Effector memory CD8-positive, alpha-beta T cell (primary cell): ENCODE measurements at regions not wholly inside any gene's neighbourhood (a gene's known extent, or its start where the extent isn't known, plus 50 kb on each side); places are given as distances from the start of the nearest gene placed in this dataset.

ENCODE experiments used
- ATAC-seq: fragments of 150-1000 bp; cut with Tn5 transposase; replicated peaks from 2 replicates; pipeline ENCODE4 v1.10.0; 2021; ENCODE audit warnings: mild to moderate bottlenecking, moderate library complexity
- DNase-seq, 3 experiments: peaks; one replicate each; pipeline ENCODE4 v3.0.0; 2021
- H3K27ac Mint-ChIP-seq, 2 donors: one replicate each; pipeline ENCODE4 v1.8.0; 2022; ENCODE audit warnings: mild to moderate bottlenecking in 2 of 2, mixed read lengths in 2 of 2, moderate library complexity in 2 of 2
- H3K27me3 Mint-ChIP-seq, 2 donors: one replicate each; pipeline ENCODE4 v1.8.0; 2022; ENCODE audit warnings: mixed read lengths in 2 of 2
- H3K36me3 Mint-ChIP-seq: one replicate; pipeline ENCODE4 v1.8.0; 2022; ENCODE audit warnings: mild to moderate bottlenecking, moderate library complexity, mixed read lengths; ENCODE audit not compliant: insufficient read depth
- H3K4me1 Mint-ChIP-seq, 2 donors: one replicate each; pipeline ENCODE4 v1.8.0; 2022; ENCODE audit warnings: low read depth in 2 of 2, mixed read lengths in 2 of 2
- H3K4me3 Mint-ChIP-seq, 2 donors: one replicate each; pipeline ENCODE4 v1.8.0; 2022; ENCODE audit warnings: mild to moderate bottlenecking in 2 of 2, mixed read lengths in 2 of 2, moderate library complexity in 2 of 2
- H3K9me3 Mint-ChIP-seq, 2 donors: one replicate each; pipeline ENCODE4 v1.8.0; 2022; ENCODE audit warnings: mixed read lengths in 2 of 2

GRCh38 chr3:18149935-18150334, 275.2 kb downstream of the SATB1 start:
- DNase-seq (no peak), ATAC-seq (no peak)
- Mint-ChIP-seq H3K36me3 (no peaks in the 10 kb centered on the region), H3K4me3 (no peak overlapping the region), H3K27me3 (peaks cover 18 to 33% of the 10 kb centered on the region in 2 donors), H3K4me1 (no peaks in the 10 kb centered on the region), H3K9me3 (no peaks in the 10 kb centered on the region), H3K27ac (no peak overlapping the region)

GRCh38 chr3:18149386-18149785, 275.8 kb downstream of the SATB1 start:
- no peaks in the 10 kb centered on the region for H3K4me1 Mint-ChIP-seq
- no peak for DNase-seq
- no peaks in the 10 kb centered on the region for H3K9me3 Mint-ChIP-seq
- H3K4me3 Mint-ChIP-seq: no peak overlapping the region
- peaks cover 18 to 33% of the 10 kb centered on the region in 2 donors for H3K27me3 Mint-ChIP-seq
- no peak overlapping the region for H3K27ac Mint-ChIP-seq
- H3K36me3 Mint-ChIP-seq: no peaks in the 10 kb centered on the region
- no peak for ATAC-seq

- DNase-seq (no peak), ATAC-seq (no peak)
- no peaks in the 10 kb centered on the region for H3K4me1 Mint-ChIP-seq
- H3K9me3 Mint-ChIP-seq: no peaks in the 10 kb centered on the region
- no peaks in the 10 kb centered on the region for H3K36me3 Mint-ChIP-seq
- H3K4me3 Mint-ChIP-seq: no peak overlapping the region
- peaks cover 11 to 19% of the 10 kb centered on the region in 2 donors for H3K27me3 Mint-ChIP-seq
- no peak overlapping the region for H3K27ac Mint-ChIP-seq
These were observed 280.6 kb downstream of the SATB1 start for GRCh38 chr3:18144571-18144970.

- H3K27ac Mint-ChIP-seq: no peak overlapping the region
- ATAC-seq (no peak), DNase-seq (no peak)
These were observed 281.8 kb downstream of the SATB1 start for GRCh38 chr3:18143258-18143780.

GRCh38 chr3:18137958-18138357, 287.2 kb downstream of the SATB1 start:
- no peaks in the 10 kb centered on the region for H3K36me3 Mint-ChIP-seq
- no peaks in the 10 kb centered on the region for H3K4me1 Mint-ChIP-seq
- H3K27me3 Mint-ChIP-seq: no peaks in the 10 kb centered on the region
- DNase-seq (no peak), ATAC-seq (no peak)
- H3K4me3 Mint-ChIP-seq: no peak overlapping the region
- H3K9me3 Mint-ChIP-seq: no peaks in the 10 kb centered on the region
- no peak overlapping the region for H3K27ac Mint-ChIP-seq

More at GRCh38 chr3:18143258-18143780, 281.8 kb downstream of the SATB1 start:
- Mint-ChIP-seq H3K4me3 (no peak overlapping the region), H3K27me3 (peaks cover 8 to 11% of the 10 kb centered on the region in 2 donors), H3K9me3 (no peaks in the 10 kb centered on the region), H3K4me1 (no peaks in the 10 kb centered on the region), H3K36me3 (no peaks in the 10 kb centered on the region)

GRCh38 chr3:18135060-18135814, 289.9 kb downstream of the SATB1 start:
- no peak overlapping the region for H3K27ac Mint-ChIP-seq
- no peaks in the 10 kb centered on the region for H3K27me3 Mint-ChIP-seq
- no peak overlapping the region for H3K4me3 Mint-ChIP-seq
- no peaks in the 10 kb centered on the region for H3K36me3 Mint-ChIP-seq
- DNase-seq (no peak), ATAC-seq (no peak)
- no peaks in the 10 kb centered on the region for H3K4me1 Mint-ChIP-seq
- H3K9me3 Mint-ChIP-seq: no peaks in the 10 kb centered on the region

GRCh38 chr3:18134386-18135059, 290.6 kb downstream of the SATB1 start:
- H3K27me3 Mint-ChIP-seq: no peaks in the 10 kb centered on the region
- no peak overlapping the region for H3K4me3 Mint-ChIP-seq
- ATAC-seq: no peak
- DNase-seq: no peak
- H3K36me3 Mint-ChIP-seq: no peaks in the 10 kb centered on the region
- no peak overlapping the region for H3K27ac Mint-ChIP-seq
- no peaks in the 10 kb centered on the region for H3K4me1 Mint-ChIP-seq
- no peaks in the 10 kb centered on the region for H3K9me3 Mint-ChIP-seq

GRCh38 chr3:18132991-18133390, 292.1 kb downstream of the SATB1 start:
- no peaks in the 10 kb centered on the region for H3K36me3 Mint-ChIP-seq
- no peaks in the 10 kb centered on the region for H3K27me3 Mint-ChIP-seq
- no peaks in the 10 kb centered on the region for H3K4me1 Mint-ChIP-seq
- H3K9me3 Mint-ChIP-seq: no peaks in the 10 kb centered on the region
- ATAC-seq: no peak
- H3K4me3 Mint-ChIP-seq: no peak overlapping the region
- no peak for DNase-seq
- no peak overlapping the region for H3K27ac Mint-ChIP-seq

GRCh38 chr3:18127859-18128681, 297.1 kb downstream of the SATB1 start:
- no peak overlapping the region for H3K4me3 Mint-ChIP-seq
- peaks cover 8% of the 10 kb centered on the region in 2 donors for H3K27me3 Mint-ChIP-seq
- H3K27ac Mint-ChIP-seq: no peak overlapping the region
- no peak for ATAC-seq
- DNase-seq: no peak
- no peaks in the 10 kb centered on the region for H3K4me1 Mint-ChIP-seq
- H3K36me3 Mint-ChIP-seq: no peaks in the 10 kb centered on the region
- H3K9me3 Mint-ChIP-seq: no peaks in the 10 kb centered on the region

GRCh38 chr3:18127174-18127858, 297.8 kb downstream of the SATB1 start:
- Mint-ChIP-seq H3K9me3 (no peaks in the 10 kb centered on the region), H3K4me3 (no peak overlapping the region), H3K27me3 (peaks cover 8% of the 10 kb centered on the region in 2 donors), H3K27ac (no peak overlapping the region), H3K4me1 (no peaks in the 10 kb centered on the region), H3K36me3 (no peaks in the 10 kb centered on the region)
- peak; percentile 40 for ATAC-seq
- DNase-seq: no peak

- no peak overlapping the region for H3K27ac Mint-ChIP-seq
- no peaks in the 10 kb centered on the region for H3K36me3 Mint-ChIP-seq
- H3K9me3 Mint-ChIP-seq: no peaks in the 10 kb centered on the region
- H3K4me1 Mint-ChIP-seq: no peaks in the 10 kb centered on the region
- H3K4me3 Mint-ChIP-seq: no peak overlapping the region
- H3K27me3 Mint-ChIP-seq: peaks cover 8% of the 10 kb centered on the region in 2 donors
- no peak for DNase-seq
- no peak for ATAC-seq
These were observed 298.4 kb downstream of the SATB1 start for GRCh38 chr3:18126772-18127171.

- Mint-ChIP-seq H3K27me3 (peaks cover 13 to 17% of the 10 kb centered on the region in 2 donors), H3K4me3 (no peak overlapping the region), H3K27ac (no peak overlapping the region), H3K36me3 (no peaks in the 10 kb centered on the region), H3K9me3 (no peaks in the 10 kb centered on the region), H3K4me1 (no peaks in the 10 kb centered on the region)
- ATAC-seq (no peak), DNase-seq (no peak)
These were observed 300.6 kb downstream of the SATB1 start for GRCh38 chr3:18124501-18124900.

- H3K9me3 Mint-ChIP-seq: no peaks in the 10 kb centered on the region
- DNase-seq: no peak
- no peak overlapping the region for H3K4me3 Mint-ChIP-seq
- H3K27me3 Mint-ChIP-seq: peaks cover 13 to 22% of the 10 kb centered on the region in 2 donors
- H3K36me3 Mint-ChIP-seq: no peaks in the 10 kb centered on the region
- no peaks in the 10 kb centered on the region for H3K4me1 Mint-ChIP-seq
- no peak overlapping the region for H3K27ac Mint-ChIP-seq
- ATAC-seq: no peak
These were observed 302.9 kb downstream of the SATB1 start for GRCh38 chr3:18122264-18122663.
